Myocyte (in vitro differentiated cells): ENCODE measurements at regions not wholly inside any gene's neighbourhood (a gene's known extent, or its start where the extent isn't known, plus 50 kb on each side); places are given as distances from the start of the nearest gene placed in this dataset.

Experiments used
- DNase-seq: peaks from one replicate; pipeline ENCODE4 v3.0.0-alpha.2; 2012; ENCODE audit warnings: low read depth

GRCh38 chr5:29984156-29984540 is 1209.3 kb upstream of the CDH6 start:
- no peak for DNase-seq

DNA sequence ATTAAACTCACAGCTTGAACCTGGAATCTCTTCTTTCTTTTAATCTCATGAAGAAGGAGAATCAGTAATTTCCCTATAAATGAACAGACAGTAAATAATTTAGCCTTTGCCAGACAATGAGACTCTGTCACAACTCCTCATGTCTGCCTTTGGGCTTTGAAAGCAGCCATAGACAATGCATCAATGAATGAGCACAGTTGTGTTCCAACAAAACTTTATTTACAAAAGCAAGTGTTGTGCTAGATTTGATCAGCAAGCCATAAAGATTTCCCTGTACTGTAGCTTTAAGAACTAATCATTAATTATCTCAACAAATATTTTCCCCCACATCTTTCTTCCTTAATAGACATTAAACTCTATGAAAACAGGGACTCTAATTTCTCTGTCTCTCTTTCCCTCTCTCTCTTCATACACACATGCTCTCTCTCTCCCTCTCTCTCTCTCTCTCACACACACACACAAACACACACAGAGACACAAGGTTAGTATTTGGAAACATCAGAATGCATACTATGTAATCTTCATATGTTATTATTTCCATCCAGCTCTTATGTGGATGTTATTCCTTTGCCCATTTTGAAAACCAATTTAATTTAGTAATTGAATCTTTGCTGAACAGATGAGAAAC is 1209.8 kb upstream of the CDH6 start:
- no peak for DNase-seq

DNA sequence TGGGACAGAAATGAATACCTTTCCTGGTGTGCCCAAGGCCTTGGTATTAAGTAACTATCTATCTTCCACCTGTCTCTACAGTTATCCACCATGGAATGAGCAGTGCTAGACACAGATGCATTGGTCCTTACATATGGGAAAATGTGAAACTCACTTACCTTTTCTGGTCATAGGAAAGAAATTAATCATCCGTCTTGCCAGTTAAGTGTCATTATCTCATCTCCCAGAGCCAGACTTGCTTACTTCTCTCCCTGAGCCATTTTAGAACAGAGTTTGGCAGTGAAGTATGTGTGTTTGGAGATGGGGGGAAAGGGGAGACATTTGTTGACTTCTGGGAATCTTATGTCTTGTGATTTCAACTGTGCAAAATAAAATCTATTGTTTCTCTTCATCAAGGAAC is 1211.0 kb upstream of the CDH6 start:
- DNase-seq, result no peak

DNA sequence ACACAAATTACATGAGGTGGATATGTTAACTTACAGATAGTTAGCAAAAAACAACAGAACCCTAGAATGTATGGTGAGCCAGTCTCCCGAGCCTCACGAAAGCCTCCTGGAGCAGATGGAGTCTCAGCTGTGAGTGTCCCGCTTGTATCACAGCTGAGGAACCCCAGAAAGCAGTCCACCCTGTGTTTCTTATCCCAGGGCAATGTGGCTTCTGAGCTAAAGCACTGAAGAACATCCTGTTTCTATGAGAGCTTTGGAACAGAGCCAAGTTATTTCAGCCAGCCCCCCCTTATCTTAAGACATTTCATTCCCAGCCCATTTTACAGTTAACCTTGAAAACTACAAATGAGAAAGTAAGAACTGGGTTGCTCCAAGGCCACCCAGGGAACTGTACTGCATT is 1220.9 kb upstream of the CDH6 start:
- DNase-seq, result no peak

- DNase-seq, result peak; percentile 2
These were observed 1229.5 kb upstream of the CDH6 start for GRCh38 chr5:29963956-29964355.

GRCh38 chr5:29960323-29960722 is 1233.2 kb upstream of the CDH6 start:
- DNase-seq, result no peak

- no peak for DNase-seq
These were observed 1242.9 kb upstream of the CDH6 start for GRCh38 chr5:29950416-29951145.

GRCh38 chr5:29949301-29949872 is 1244.1 kb upstream of the CDH6 start:
- no peak for DNase-seq

DNA sequence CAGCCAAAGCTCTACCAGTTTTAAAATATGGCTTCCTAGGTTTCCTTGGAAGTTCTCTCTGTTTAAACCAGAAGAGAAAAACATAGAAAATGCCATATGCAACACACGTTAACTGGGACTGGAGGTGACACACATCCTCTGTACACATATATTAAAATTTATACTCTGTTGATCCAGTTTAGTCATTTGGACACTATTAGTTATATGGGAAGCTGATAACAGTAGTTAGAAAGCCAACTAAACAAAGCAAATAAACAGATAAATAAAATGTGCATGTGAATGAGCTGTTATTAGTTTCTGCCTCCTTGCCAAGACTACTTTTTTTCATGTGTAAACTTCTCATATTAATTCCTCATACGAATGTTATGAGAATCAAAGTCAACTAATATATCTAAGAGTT is 1249.2 kb upstream of the CDH6 start:
- DNase-seq, result no peak

DNA sequence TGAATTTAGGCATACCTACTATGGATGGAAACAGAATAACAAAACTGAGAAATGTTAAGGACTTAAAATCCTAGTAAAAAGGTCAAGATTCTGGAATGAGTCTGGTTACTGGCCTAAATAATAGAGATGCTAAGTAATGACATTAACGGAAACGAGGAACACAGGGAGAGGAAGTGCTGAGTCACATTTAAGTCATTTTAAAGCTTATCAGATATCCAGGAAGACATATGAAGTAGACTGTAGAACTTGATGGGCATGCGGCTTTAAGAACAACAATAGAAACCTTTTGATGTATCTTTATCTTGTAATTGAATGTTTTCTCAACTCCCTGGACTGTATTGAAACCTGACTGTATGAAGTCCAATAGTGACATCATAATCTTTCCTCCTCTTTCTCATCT is 1251.4 kb upstream of the CDH6 start:
- no peak for DNase-seq

DNA sequence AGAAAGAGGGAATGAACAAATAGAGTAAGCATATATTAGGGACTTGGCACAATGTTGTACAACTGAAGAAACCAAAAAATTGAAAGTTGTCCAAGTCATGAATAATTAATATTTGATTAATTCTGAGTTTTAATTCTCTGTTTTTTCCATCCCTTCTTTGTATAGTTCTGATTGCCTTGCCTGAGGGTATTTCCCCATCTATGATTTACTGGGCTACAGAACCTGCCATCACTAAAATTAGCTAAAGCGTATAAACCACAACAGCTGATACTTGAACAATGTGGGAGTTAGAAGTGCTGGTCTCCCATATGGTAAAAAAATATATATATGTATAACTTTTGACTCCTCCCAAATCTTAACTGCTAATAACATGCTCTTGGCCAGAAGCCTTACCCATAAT is 1253.5 kb upstream of the CDH6 start:
- DNase-seq, result no peak

GRCh38 chr5:29935371-29935770 is 1258.1 kb upstream of the CDH6 start:
- DNase-seq, result no peak

DNA sequence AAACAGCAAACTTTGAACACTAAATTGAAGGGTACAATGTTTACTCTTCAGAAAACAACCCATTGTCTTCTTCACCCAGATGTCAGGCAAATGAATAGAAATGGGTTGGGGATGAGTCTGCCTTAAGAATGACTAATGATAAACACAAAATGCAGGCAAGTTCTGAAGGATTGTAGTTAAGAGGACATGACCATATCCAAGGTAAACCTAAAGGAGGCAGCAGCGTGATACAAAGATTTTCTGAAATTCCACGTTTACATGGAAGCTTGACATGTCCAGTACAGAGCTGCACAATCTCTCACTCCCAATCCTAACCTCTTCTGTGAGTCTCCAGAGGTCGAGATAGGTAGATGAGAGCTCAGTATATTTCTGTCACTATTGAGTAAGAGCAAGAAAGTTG is 1263.2 kb upstream of the CDH6 start:
- DNase-seq, result no peak

- no peak for DNase-seq
These were observed 1269.4 kb upstream of the CDH6 start for GRCh38 chr5:29924107-29924506.

DNA sequence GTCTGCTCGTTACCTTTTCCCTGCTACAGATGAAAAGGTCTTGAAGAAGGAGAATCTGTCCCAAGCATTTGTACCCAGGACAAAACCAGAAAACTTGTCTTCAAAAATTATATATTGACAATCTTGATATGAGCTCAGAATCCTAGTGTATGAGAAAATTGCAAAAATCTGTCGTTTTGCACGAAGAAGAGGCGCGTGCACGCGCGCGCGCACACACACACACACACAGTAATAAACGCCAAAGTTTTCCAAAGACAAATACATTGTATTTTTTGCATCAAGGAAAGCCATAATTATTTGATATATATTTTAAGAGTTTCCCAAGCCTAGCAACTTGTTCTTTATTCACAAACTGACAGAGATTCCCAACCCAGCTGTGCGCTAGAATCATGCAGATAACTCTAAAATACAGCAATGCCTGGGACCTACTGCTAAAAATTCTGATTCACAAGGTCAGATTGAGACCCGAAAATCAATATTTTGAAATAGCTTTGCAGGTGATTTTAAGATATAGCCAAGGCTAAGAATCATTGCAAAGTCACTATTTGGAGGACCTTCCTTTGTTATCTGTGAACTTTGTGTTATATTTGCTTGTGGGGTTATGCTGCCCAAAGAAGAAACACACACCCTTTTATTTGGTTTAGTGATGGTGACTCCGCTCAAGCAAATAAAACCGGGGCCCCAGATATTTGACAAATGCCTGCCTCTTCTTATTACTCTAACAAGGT is 1287.7 kb upstream of the CDH6 start:
- no peak for DNase-seq

DNA sequence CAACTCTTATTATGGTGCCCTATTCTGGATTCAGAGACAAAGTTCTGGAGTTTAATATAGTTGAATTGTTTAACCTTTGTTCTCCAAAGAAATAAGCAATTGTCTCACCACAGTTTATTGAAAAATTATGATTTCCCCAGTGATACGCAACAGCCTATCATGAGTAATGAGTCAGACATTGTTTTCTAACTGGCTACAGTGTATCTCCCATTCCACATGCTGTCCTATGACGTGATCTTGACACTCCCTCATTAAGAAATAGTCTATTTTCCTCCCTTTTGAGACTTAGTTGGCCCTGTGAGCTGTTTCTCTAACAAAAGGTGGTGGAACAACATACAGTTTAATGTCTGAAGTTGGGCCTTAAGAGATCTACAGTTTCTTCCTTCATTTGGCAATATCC is 1290.6 kb upstream of the CDH6 start:
- no peak for DNase-seq

DNA sequence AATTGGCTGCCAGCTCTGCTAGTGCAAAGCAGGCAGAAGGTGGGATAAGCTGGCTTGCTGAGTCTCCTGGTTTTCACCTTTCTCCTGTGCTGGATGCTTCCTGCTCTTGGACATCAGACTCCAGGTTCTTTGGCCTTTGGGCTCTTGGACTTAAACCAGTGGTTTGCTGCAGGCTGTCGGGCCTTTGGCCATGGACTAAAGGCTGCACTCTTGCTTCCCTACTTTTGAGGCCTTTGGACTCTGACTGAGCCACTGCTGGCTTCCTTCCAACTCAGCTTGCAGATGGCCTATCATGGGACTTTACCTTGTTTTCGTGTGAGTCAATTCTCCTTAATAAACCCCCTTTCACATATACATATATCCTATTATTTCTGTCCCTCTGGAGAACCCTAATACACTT is 1293.9 kb upstream of the CDH6 start:
- no peak for DNase-seq

DNA sequence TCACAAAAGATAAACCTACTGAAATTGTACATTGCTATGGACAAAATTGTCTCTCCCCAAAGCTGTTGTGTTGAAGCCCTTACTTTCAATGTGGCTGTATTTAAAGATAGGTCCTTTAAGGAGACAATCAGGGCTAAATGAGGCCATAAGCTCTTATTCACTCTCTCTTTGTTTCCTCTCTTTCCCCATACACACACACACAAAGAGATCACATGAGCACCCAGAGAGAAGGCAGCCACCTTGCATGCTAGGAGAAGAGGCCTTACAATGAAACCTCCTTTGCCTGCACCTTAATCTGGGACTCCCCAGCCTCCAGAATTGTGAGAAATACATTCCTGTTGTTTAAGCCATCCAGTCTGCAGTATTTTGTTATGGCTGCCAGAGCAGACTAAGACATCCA is 1295.6 kb upstream of the CDH6 start:
- DNase-seq, result no peak

- DNase-seq, result no peak
These were observed 1296.8 kb upstream of the CDH6 start for GRCh38 chr5:29896646-29897045.

DNA sequence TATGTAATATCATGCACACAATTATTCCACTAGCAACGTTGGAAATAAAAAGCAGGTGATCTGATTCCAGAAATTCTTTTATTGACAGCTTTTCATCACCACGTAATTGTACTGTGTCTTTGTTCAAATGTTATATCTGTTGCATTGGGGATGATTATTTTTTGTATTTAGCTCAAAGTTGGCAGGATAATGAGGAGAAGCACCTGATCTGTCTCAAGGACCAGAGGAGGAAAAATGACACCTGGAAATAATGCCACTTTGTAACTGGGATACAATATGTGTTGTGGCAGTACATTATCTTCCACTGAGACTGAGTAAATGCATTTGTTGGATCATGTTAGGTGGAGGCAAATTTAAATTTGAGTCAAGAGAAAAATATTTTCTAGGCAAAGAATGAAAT is 1298.8 kb upstream of the CDH6 start:
- no peak for DNase-seq

DNA sequence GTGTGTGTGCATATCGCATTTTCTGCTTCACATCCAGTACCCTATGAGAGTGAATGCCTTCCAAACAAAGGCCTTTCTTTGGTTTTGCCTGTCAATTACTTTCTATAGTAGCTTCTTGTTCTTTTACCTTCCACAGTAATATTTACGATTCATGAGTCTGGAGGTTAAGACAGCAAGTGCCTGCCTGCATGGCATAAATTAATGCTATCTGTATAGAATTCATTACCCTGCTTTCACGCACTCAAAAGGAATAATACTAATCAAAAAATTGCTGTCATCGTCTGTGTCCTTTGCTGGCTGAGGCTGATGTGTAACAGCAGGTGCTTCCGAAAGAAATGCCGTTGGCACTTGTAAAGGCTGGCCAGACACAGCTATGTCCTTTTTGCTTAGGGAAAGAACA is 1304.4 kb upstream of the CDH6 start:
- no peak for DNase-seq

DNA sequence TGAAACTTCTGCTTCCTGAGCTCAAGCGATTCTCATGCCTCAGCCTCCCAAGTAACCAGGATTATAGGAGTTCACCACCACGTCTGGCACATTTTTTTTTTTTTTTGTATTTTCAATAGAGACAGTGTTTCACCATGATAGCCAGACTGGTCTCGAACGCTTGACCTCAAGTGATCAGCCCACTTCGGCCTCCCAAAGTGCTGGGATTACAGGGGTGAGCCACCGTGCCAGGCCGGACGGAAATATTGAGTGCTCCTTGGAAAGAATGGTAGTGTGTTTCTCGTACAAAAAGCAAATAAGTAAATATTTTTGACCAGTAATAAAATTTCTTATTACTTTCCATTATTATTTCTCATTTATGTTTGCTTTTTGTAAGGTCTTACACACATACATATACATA is 1307.9 kb upstream of the CDH6 start:
- no peak for DNase-seq
